AML-193 (cell line): ENCODE measurements at regions not wholly inside any gene's neighbourhood (a gene's known extent, or its start where the extent isn't known, plus 50 kb on each side); places are given as distances from the start of the nearest gene placed in this dataset.

Experiments used
- DNase-seq, 2 experiments: peaks; one replicate each; lab custom pipeline; 2025; lab: John Stamatoyannopoulos, UW

DNA sequence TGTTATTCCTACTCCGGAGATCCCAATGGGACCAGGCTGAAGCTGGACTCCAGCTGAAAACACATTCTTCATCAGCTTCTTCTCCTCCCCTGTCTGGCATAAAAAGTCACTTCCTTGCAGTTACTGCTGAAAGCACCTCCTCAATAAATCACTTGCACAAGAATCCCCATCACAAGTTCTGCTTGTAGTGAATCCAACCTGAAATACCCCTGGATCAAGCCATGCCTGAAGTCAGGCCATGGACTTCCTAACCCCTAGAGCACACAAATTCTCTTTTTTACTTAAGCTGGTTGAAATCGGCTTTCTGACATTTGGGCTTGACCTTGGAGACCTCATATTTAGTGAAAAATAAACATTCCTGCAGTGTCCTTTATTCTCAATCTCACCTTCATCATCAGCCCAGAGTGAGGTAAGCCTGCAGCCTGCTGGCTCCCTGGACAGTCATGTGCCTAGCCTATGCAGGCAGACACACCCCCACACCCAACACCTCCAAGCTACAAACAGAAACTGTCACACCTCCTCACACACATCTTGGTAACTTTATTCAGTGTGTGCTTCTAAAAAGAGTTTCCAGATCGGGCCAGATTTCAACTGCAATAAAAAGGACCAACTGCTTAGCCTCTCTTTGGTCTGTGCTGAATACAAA is 51.5 kb upstream of the PTPRT start:
- DNase-seq = no peak
